ENCODE measurements at regions not wholly inside any gene's neighbourhood (a gene's known extent, or its start where the extent isn't known, plus 50 kb on each side); places are given as distances from the start of the nearest gene placed in this dataset.

- Mint-ChIP-seq H3K27me3 (peaks cover 1% of the 10 kb centered on the region), H3K4me3 (no peak overlapping the region), H3K36me3 (ENCODE audit: low read depth) (no peaks in the 10 kb centered on the region), H3K9me3 (no peaks in the 10 kb centered on the region), H3K4me1 (ENCODE audit: low read depth) (no peaks in the 10 kb centered on the region), H3K27ac (no peak overlapping the region)
- no peak for ATAC-seq
- no peak for DNase-seq
- intact Hi-C loops (cut with micrococcal nuclease): no loop called here
- CTCF ChIA-PET: no interaction called here
- TF ChIP-seq, protein P1, sequence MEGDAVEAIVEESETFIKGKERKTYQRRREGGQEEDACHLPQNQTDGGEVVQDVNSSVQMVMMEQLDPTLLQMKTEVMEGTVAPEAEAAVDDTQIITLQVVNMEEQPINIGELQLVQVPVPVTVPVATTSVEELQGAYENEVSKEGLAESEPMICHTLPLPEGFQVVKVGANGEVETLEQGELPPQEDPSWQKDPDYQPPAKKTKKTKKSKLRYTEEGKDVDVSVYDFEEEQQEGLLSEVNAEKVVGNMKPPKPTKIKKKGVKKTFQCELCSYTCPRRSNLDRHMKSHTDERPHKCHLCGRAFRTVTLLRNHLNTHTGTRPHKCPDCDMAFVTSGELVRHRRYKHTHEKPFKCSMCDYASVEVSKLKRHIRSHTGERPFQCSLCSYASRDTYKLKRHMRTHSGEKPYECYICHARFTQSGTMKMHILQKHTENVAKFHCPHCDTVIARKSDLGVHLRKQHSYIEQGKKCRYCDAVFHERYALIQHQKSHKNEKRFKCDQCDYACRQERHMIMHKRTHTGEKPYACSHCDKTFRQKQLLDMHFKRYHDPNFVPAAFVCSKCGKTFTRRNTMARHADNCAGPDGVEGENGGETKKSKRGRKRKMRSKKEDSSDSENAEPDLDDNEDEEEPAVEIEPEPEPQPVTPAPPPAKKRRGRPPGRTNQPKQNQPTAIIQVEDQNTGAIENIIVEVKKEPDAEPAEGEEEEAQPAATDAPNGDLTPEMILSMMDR (IDR thresholded peaks at IDR 0.05): no peak
- POLR2A ChIA-PET: no interaction called here
Observed at GRCh38 chr4:98780926-98781325, 122.5 kb upstream of the TSPAN5 start.

DNA sequence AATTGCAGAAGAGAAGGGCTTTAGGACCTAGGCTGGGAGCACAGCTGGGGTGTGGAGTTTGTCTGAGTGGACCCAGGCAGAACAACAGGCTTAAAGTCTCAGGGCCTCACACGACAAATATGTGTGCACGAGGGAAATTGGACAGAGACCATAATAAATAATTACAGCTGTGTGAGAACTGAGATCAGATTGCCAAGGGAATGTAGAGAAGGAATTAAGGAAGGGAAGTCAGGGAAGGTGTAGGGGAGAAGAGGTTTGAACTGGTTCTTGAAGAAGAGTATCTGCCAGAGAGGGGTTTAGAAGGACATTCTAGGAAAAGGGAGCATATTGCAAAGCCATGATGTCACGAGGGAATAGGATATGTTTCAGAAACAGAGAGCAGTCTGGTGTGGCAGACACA is 120.7 kb upstream of the TSPAN5 start:
- ChIA-PET POLR2A (no interaction called here), CTCF (no interaction called here)
- intact Hi-C loops (cut with micrococcal nuclease): no loop called here
- Mint-ChIP-seq H3K36me3 (ENCODE audit: low read depth) (no peaks in the 10 kb centered on the region), H3K9me3 (no peaks in the 10 kb centered on the region), H3K4me3 (no peak overlapping the region), H3K27me3 (peaks cover 1% of the 10 kb centered on the region), H3K27ac (no peak overlapping the region), H3K4me1 (ENCODE audit: low read depth) (no peaks in the 10 kb centered on the region)
- DNase-seq (no peak), ATAC-seq (no peak)
- TF ChIP-seq, protein P1 (IDR thresholded peaks at IDR 0.05): no peak

GRCh38 chr4:98778206-98778605 is 119.8 kb upstream of the TSPAN5 start:
- ChIA-PET CTCF (no interaction called here), POLR2A (no interaction called here)
- peaks cover 1% of the 10 kb centered on the region for H3K27me3 Mint-ChIP-seq
- TF ChIP-seq, protein P1 (IDR thresholded peaks at IDR 0.05): no peak
- no peaks in the 10 kb centered on the region for H3K9me3 Mint-ChIP-seq
- H3K27ac Mint-ChIP-seq: no peak overlapping the region
- H3K36me3 Mint-ChIP-seq (ENCODE audit: low read depth): no peaks in the 10 kb centered on the region
- no peak for ATAC-seq
- no peaks in the 10 kb centered on the region for H3K4me1 Mint-ChIP-seq (ENCODE audit: low read depth)
- no peak for DNase-seq
- H3K4me3 Mint-ChIP-seq: no peak overlapping the region
- intact Hi-C loops (cut with micrococcal nuclease): no loop called here

GRCh38 chr4:98775672-98776071 is 117.3 kb upstream of the TSPAN5 start:
- H3K4me1 Mint-ChIP-seq (ENCODE audit: low read depth): no peaks in the 10 kb centered on the region
- ChIA-PET POLR2A (no interaction called here), CTCF (interaction anchor here (1.9 kb wide), 1 partner anchor 308 kb away, joined by 4 read pairs; no protein-coding TSS in a partner anchor)
- no peak for ATAC-seq
- no peaks in the 10 kb centered on the region for H3K27me3 Mint-ChIP-seq
- H3K36me3 Mint-ChIP-seq (ENCODE audit: low read depth): no peaks in the 10 kb centered on the region
- no peak overlapping the region for H3K4me3 Mint-ChIP-seq
- H3K9me3 Mint-ChIP-seq: no peaks in the 10 kb centered on the region
- intact Hi-C loops (cut with micrococcal nuclease): no loop called here
- no peak overlapping the region for H3K27ac Mint-ChIP-seq
- TF ChIP-seq, protein P1 (IDR thresholded peaks at IDR 0.05): no peak
- DNase-seq: no peak

- ChIA-PET CTCF (interaction anchor here (1.6 to 1.9 kb wide), 2 partner anchors 31 to 306 kb away, joined by 3 to 4 read pairs; no protein-coding TSS in a partner anchor), POLR2A (no interaction called here)
- H3K27me3 Mint-ChIP-seq: no peaks in the 10 kb centered on the region
- peaks cover 3% of the 10 kb centered on the region for H3K9me3 Mint-ChIP-seq
- H3K27ac Mint-ChIP-seq: no peak overlapping the region
- intact Hi-C loops (cut with micrococcal nuclease): no loop called here
- DNase-seq (no peak), ATAC-seq (no peak)
- no peak overlapping the region for H3K4me3 Mint-ChIP-seq
- H3K4me1 Mint-ChIP-seq (ENCODE audit: low read depth): no peaks in the 10 kb centered on the region
- TF ChIP-seq, protein P1 (IDR thresholded peaks at IDR 0.05): no peak
- H3K36me3 Mint-ChIP-seq (ENCODE audit: low read depth): no peaks in the 10 kb centered on the region
Observed at GRCh38 chr4:98773638-98774037, 115.2 kb upstream of the TSPAN5 start.
